B cell (primary cell): ENCODE measurements at regions not wholly inside any gene's neighbourhood (a gene's known extent, or its start where the extent isn't known, plus 50 kb on each side); places are given as distances from the start of the nearest gene placed in this dataset.

ENCODE experiments used
- ATAC-seq: fragments of 200-7000 bp; cut with Tn5 transposase; one replicate; pipeline ENCODE4 v1.10.0; 2021; ENCODE audit warnings: low read depth, mild to moderate bottlenecking, moderate number of reproducible peaks, moderate library complexity
- CTCF ChIA-PET: fragments of 350-600 bp; sonication (Branson Sonifier 250); formaldehyde crosslinking; loops from one replicate; lab custom pipeline; 2021; ENCODE audit warnings: antibody characterized with exemption, inconsistent platforms; lab: Charles Lee
- POLR2A ChIA-PET: fragments of 350-600 bp; sonication (Branson Sonifier 250); formaldehyde crosslinking; loops from one replicate; lab custom pipeline; 2021; ENCODE audit warnings: antibody characterized with exemption; lab: Charles Lee
- DNase-seq: peaks from one replicate; pipeline ENCODE4 v3.0.0; 2013
- H2AFZ ChIP-seq: 2 replicates; pipeline ENCODE4 v1.6.1; 2012; ENCODE audit warnings: mild to moderate bottlenecking, low read depth, low read length; ENCODE audit not compliant: insufficient read depth, poor library complexity, severe bottlenecking
- H3K27ac ChIP-seq, 2 donors: 1 replicate in 1 of 2; 2 replicates in 1 of 2; pipeline ENCODE4 v1.5.1; 2012 to 2013; ENCODE audit warnings: low read length in 2 of 2, mild to moderate bottlenecking in 2 of 2, moderate library complexity in 1 of 2
- H3K27me3 ChIP-seq, 4 experiments: fragments of 200-600 bp in 1 of 4; sonication (generic) in 1 of 4; replicated peaks in 1 of 4; 1 replicate in 2 of 4; 2 replicates in 2 of 4; pipeline versions ENCODE4 v1.6.1 to v1.7.0; 2013 to 2016; ENCODE audit warnings: low read length in 3 of 4, mild to moderate bottlenecking in 2 of 4, mixed read lengths in 1 of 4, moderate library complexity in 1 of 4; ENCODE audit not compliant: insufficient read depth in 4 of 4, control insufficient read depth in 3 of 4; ENCODE audit errors: control extremely low read depth in 1 of 4
- H3K36me3 ChIP-seq, 2 experiments: replicated peaks in 1 of 2; 1 replicate in 1 of 2; 2 replicates in 1 of 2; pipeline versions ENCODE4 v1.6.1 to v1.7.1; 2013; ENCODE audit warnings: low read length in 1 of 2; ENCODE audit not compliant: insufficient read depth in 2 of 2, control insufficient read depth in 1 of 2; ENCODE audit errors: control extremely low read depth in 1 of 2, extremely low read depth in 1 of 2
- H3K4me1 ChIP-seq, 2 donors: fragments of 200-600 bp in 1 of 2; sonication (generic) in 1 of 2; 1 replicate in 1 of 2; 2 replicates in 1 of 2; pipeline versions ENCODE4 v1.5.1 to v1.6.1; 2013 to 2017; ENCODE audit warnings: low read length in 2 of 2; ENCODE audit not compliant: control insufficient read depth in 2 of 2, insufficient read depth in 2 of 2
- H3K4me2 ChIP-seq: replicated peaks from 2 replicates; pipeline ENCODE3; 2012; ENCODE audit warnings: mild to moderate bottlenecking, low read depth, low read length; ENCODE audit not compliant: poor library complexity, severe bottlenecking
- H3K4me3 ChIP-seq, 5 experiments: fragments of 200-600 bp in 1 of 5; sonication (generic) in 1 of 5; 1 replicate in 3 of 5; 2 replicates in 2 of 5; pipeline versions ENCODE4 v1.5.1 to v1.7.0; 2011 to 2016; ENCODE audit warnings: low read length in 4 of 5, mild to moderate bottlenecking in 4 of 5, low read depth in 2 of 5, control low read depth in 1 of 5, moderate library complexity in 1 of 5; ENCODE audit not compliant: insufficient read depth in 1 of 5; ENCODE audit errors: control extremely low read depth in 1 of 5, extremely low read depth in 1 of 5
- H3K79me2 ChIP-seq: fragments of 200-600 bp; sonication (generic); one replicate; pipeline ENCODE4 v1.6.0; 2016; ENCODE audit warnings: low read length; ENCODE audit not compliant: control insufficient read depth, insufficient read depth
- H3K9ac ChIP-seq: fragments of 200-600 bp; sonication (generic); 2 replicates; pipeline ENCODE4 v1.6.1; 2017; ENCODE audit warnings: mild to moderate bottlenecking, low read length, moderate library complexity
- H3K9me3 ChIP-seq, 3 donors: one replicate each; pipeline versions ENCODE4 v1.6.1 to v1.7.1; 2013; ENCODE audit warnings: low read length in 2 of 3; ENCODE audit not compliant: control insufficient read depth in 2 of 3, insufficient read depth in 1 of 3; ENCODE audit errors: control extremely low read depth in 1 of 3
- H4K20me1 ChIP-seq: 2 replicates; pipeline ENCODE4 v1.6.0; 2012; ENCODE audit warnings: mild to moderate bottlenecking, low read length; ENCODE audit not compliant: insufficient read depth, control insufficient read depth, poor library complexity, severe bottlenecking
- H3K27ac Mint-ChIP-seq: one replicate; pipeline ENCODE4 v1.8.0; 2021; ENCODE audit warnings: mixed read lengths
- H3K27me3 Mint-ChIP-seq: one replicate; pipeline ENCODE4 v1.8.0; 2021; ENCODE audit warnings: mixed read lengths
- H3K4me1 Mint-ChIP-seq: one replicate; pipeline ENCODE4 v1.8.0; 2021; ENCODE audit warnings: mixed read lengths
- H3K4me3 Mint-ChIP-seq: one replicate; pipeline ENCODE4 v1.8.0; 2021; ENCODE audit warnings: mixed read lengths
- H3K9me3 Mint-ChIP-seq: one replicate; pipeline ENCODE4 v1.8.0; 2022; ENCODE audit warnings: mixed read lengths; ENCODE audit not compliant: insufficient read depth
- CTCF ChIP-seq: fragments of 200-600 bp; IDR thresholded peaks from one replicate; pipeline ENCODE4 v1.8.0; 2022; ENCODE audit warnings: antibody characterized with exemption, mild to moderate bottlenecking
- EZH2 ChIP-seq: IDR thresholded peaks from 2 replicates; pipeline ENCODE4 v1.6.1; 2012; ENCODE audit warnings: borderline replicate concordance, low read depth, mild to moderate bottlenecking, moderate library complexity, low read length; ENCODE audit not compliant: insufficient read depth, poor library complexity, severe bottlenecking
- WGBS: methylation state at CpG from one replicate; pipeline ENCODE4 v1.1.5; 2013; ENCODE audit warnings: missing lambda C conversion rate; ENCODE audit not compliant: insufficient coverage; 5-methylcytosine and 5-hydroxymethylcytosine counted together
- intact Hi-C: fragments of 100-400 bp; cut with micrococcal nuclease; formaldehyde crosslinking; loops from one replicate; pipeline ENCODE4 v1.10.0; 2022

- ChIA-PET CTCF (no interaction called here), POLR2A (no interaction called here)
- H3K4me1 Mint-ChIP-seq: no peaks in the 10 kb centered on the region
- no peaks in the 10 kb centered on the region for H3K9me3 ChIP-seq
- peaks cover 3% of the 10 kb centered on the region for H3K9me3 Mint-ChIP-seq
- no peaks in the 10 kb centered on the region for H3K36me3 ChIP-seq
- TF ChIP-seq CTCF: no peak
- TF ChIP-seq EZH2: no peak
- H3K4me2 ChIP-seq: no peak overlapping the region
- no peak overlapping the region for H3K27ac ChIP-seq
- H3K79me2 ChIP-seq: no peaks in the 10 kb centered on the region
- intact Hi-C loops: no loop called here
- no peaks in the 10 kb centered on the region for H3K4me1 ChIP-seq
- no peak overlapping the region for H2AFZ ChIP-seq
- no peak overlapping the region for H3K9ac ChIP-seq
- no peaks in the 10 kb centered on the region for H4K20me1 ChIP-seq
- DNase-seq (no peak), ATAC-seq (no peak)
- H3K4me3 Mint-ChIP-seq: no peak overlapping the region
- no peaks in the 10 kb centered on the region for H3K27me3 Mint-ChIP-seq
- H3K27me3 ChIP-seq: no peaks in the 10 kb centered on the region
- WGBS: 50% methylated on average over 1 of the region's 1 CpG
- H3K27ac Mint-ChIP-seq: no peak overlapping the region
- no peak overlapping the region for H3K4me3 ChIP-seq
Observed at GRCh38 chr3:25084016-25084415, 344.0 kb upstream of the RARB start.

- DNase-seq (no peak), ATAC-seq (no peak)
- CTCF ChIA-PET: no interaction called here
- H3K27ac ChIP-seq: no peak overlapping the region
- TF ChIP-seq CTCF (no peak), EZH2 (no peak)
- H2AFZ ChIP-seq: no peak overlapping the region
- Mint-ChIP-seq H3K4me3 (no peak overlapping the region), H3K27me3 (no peaks in the 10 kb centered on the region), H3K4me1 (no peaks in the 10 kb centered on the region), H3K27ac (no peak overlapping the region), H3K9me3 (peaks cover 3% of the 10 kb centered on the region)
- intact Hi-C loops: no loop called here
- no peaks in the 10 kb centered on the region for H4K20me1 ChIP-seq
- H3K79me2 ChIP-seq: no peaks in the 10 kb centered on the region
- H3K36me3 ChIP-seq: no peaks in the 10 kb centered on the region
- no peaks in the 10 kb centered on the region for H3K9me3 ChIP-seq
- POLR2A ChIA-PET: no interaction called here
- no peak overlapping the region for H3K4me3 ChIP-seq
- no peaks in the 10 kb centered on the region for H3K27me3 ChIP-seq
- WGBS: 50% methylated on average over 1 of the region's 3 CpGs
- H3K4me2 ChIP-seq: no peak overlapping the region
- H3K9ac ChIP-seq: no peak overlapping the region
- no peaks in the 10 kb centered on the region for H3K4me1 ChIP-seq
Observed at GRCh38 chr3:25086721-25087120, 341.3 kb upstream of the RARB start.
